DOHH2 (cell line): ENCODE measurements at regions not wholly inside any gene's neighbourhood (a gene's known extent, or its start where the extent isn't known, plus 50 kb on each side); places are given as distances from the start of the nearest gene placed in this dataset.

ENCODE experiments used
- CTCF ChIP-seq: fragments of 200-600 bp; sonication (generic); IDR thresholded peaks from one replicate; pipeline ENCODE4 v1.5.1; 2014; ENCODE audit warnings: antibody characterized with exemption, mild to moderate bottlenecking, low read depth, low read length; ENCODE audit not compliant: poor library complexity, severe bottlenecking
- EZH2phosphoT487 ChIP-seq: fragments of 200-600 bp; sonication (generic); IDR thresholded peaks from 2 replicates; pipeline ENCODE4 v1.6.1; 2017; ENCODE audit warnings: borderline replicate concordance, mild to moderate bottlenecking, antibody characterized with exemption, low read length, moderate library complexity, mixed read lengths

DNA sequence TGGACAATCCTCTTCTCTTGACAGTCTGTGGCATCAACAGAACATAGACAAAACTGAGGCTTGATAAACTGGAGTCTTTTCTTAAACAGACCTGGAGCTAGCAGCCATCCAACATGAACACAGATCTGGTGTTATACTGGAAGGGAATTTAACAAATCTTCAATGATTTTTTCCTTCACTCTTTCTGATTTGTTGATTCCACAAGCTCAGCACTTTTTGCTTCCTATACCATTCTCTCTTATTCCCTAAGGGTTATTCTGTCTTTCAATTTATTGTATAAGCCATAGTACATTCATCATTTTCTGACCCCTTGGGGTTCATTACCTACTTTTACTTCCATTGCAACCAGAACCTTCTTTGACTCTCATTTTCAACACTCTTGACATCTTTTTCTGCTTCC is 1255.6 kb downstream of the NLGN4Y start:
- TF ChIP-seq CTCF: no peak
- no peak for TF ChIP-seq EZH2phosphoT487
